Right renal pelvis (tissue), 4 donors: ENCODE measurements at regions not wholly inside any gene's neighbourhood (a gene's known extent, or its start where the extent isn't known, plus 50 kb on each side); places are given as distances from the start of the nearest gene placed in this dataset.

Source experiments
- DNase-seq, 4 donors: peaks; one replicate each; pipeline ENCODE4 v3.0.0-alpha.2; 2013; ENCODE audit warnings: low read depth in 4 of 4, low spot score in 3 of 4, missing footprints in 1 of 4

- DNase-seq = no peak
These were observed 327.9 kb upstream of the DIO3 start for GRCh38 chr14:101233391-101233790.

DNA sequence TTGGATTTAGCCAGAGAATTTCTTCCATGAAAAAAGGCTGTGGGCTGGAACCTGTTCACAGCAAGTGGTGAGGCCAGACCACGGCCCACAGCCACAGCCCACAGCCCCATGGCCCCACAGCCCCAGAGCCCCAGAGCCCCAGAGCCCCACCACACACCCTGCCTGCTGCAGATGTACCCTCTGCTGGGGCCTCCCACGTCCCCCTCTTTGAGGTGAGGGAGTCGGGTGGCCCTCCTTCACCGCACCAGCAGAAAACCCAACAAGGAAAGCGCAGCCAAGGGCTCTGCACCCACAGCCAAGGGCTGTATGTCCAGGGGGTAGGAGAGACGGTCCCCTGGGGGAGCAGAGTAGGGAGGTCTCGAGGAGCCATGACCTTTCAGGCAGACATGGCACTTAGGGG is 327.5 kb upstream of the DIO3 start:
- DNase-seq = no peak

DNA sequence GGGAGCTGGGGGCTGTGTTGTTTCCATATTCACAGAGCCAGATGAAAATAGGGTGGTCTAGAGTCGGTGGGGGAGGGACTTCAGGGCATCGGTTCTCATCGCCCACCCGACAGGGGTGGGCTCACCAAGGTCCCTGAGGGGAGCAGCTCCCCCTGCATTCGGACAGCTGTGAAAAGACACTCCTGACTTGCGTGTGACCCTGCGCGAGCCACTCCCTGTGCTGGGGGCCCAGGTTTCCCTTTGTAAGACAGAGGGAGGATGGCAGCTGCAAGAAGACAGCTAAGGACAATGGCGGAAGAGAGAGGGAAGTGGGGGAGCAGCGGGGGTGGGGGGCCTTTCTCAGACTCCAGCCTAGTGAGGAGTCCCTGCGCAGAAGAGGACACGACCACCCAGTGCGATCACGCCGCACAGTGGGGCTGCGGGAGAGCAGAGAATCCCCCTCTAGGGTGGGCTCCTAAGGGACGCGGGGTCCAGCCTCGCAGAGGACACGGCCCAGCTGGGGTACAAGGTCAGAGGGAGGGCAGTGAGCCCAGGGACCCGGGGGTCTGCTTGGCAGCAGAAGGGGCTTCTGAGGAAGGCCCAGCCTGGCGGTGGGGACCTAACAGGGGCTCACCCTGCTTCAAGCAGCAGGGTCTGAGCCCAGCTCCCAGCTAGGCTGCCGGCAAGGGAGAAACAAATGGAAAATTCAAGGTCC is 326.9 kb upstream of the DIO3 start:
- DNase-seq = no peak

DNA sequence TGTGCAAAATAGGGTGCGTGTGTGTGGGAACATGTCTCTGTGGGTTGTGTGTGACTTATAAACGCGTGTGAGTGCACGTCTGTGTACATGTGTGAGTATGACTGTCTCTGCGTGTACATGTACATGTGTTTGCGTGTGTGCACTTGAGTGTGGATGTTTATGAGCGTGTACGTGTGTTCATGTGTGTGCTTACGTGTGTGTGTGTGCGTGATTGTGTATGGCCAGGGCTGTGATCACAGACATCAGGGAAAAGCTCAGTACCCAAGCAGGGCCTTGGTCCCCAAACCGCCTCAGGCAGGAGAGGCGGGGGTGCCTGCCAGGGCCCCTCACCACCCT is 326.3 kb upstream of the DIO3 start:
- no peak for DNase-seq

GRCh38 chr14:101235335-101236103 is 325.8 kb upstream of the DIO3 start:
- DNase-seq = peak in 1 of 4 donors; percentile 28

- DNase-seq = no peak
These were observed 324.6 kb upstream of the DIO3 start for GRCh38 chr14:101236496-101237251.

GRCh38 chr14:101237252-101237616 is 324.1 kb upstream of the DIO3 start:
- no peak for DNase-seq

GRCh38 chr14:101239065-101239464 is 322.2 kb upstream of the DIO3 start:
- no peak for DNase-seq

DNA sequence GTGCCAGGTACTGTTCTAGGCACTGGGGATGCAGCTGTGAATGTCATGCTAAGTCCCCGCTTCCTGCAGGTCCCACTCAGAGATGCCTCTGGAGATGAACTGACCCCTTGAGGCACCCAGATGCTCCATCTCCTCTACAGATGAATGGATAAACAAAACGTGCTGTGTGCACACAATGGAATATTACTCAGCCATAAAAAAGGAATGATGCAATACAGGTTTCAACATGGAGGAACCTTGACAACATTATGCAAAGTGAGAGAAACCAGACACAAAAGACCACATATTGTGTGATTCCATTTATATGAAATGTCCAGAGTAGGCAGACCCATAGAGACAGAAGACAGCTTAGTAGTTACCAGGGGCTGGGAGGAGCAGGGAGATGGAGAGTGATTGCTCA is 320.1 kb upstream of the DIO3 start:
- no peak for DNase-seq

GRCh38 chr14:101241807-101242278 is 319.5 kb upstream of the DIO3 start:
- DNase-seq = no peak

- DNase-seq = no peak
These were observed 318.6 kb upstream of the DIO3 start for GRCh38 chr14:101242442-101243385.

DNA sequence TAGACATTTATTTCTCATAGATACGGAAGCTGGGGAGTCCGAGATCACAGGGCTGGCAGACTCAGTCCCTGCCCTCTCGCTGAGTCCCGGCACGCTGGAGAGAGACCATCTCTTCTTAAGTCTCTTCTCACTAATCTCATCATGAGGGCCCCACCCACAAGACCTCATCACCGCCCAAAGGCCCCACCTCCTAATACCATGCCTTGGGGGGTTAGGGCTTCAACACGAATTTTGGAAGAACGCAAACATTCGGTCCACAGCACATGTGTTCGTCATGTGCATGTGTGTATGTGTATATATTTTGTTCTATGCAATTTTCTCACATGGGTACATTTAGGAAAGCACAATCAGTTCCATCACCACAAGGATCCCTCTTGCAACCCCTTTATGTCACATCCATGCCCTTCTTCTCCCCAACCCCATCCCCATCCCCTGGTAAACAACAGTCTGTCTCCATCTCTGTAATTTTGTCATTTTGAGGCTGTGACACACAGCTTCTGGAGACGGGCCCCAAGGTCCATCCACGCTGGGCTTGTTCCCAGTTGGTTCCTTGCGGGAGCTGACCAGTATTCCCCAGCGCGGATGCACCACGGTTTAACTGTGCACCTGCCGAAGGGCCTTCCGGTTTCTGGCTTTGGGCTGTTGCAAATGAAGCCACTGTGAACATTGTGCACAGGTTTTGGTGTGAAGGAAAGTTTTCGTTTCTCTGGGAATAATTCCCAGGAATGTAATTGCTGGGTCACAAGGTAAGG is 317.5 kb upstream of the DIO3 start:
- DNase-seq = no peak

DNA sequence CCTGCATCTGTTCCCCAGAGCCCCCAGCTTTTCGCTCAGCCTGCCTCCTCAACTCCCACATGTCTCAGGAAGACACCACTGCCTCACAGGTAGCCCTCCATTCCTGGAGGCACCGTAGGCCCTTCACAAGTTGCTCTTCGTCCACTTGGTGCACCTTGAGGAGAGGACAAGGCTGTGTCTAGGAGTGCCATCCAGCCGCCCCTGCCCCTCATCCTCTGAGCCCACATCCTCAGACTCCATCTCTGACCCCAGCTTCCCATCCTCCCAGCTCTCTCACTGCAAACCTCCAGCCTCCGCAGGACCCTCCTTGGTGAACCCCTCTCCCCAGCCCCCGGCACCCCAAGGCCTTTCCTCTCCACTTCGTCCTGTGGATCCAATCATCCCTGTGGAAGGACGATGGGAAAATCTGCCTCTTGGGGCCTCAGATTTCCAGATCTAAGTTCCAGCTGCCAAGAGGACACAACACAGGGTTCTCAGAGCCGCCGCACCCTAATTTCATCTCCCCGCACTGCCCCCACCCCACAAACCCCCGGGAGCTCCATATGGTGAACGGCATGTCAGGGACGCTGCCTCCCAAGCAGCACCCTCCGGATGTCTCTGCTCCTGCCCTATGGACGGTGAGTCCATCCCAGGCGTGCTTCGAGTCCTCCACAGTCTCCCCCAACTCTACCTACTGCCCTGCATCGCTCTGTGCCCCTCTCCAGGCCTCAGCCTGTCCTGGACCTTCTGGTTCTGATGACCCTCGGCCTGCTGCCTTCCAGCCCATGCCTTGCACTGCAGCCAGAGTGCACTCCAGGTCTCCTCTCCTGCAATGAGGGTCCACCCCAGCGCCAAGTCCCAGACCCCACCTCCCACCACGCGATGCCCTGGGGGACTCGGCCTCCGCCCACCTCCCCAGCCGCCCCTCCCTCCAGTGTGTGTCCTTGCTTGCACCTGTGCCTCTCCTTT is 314.1 kb upstream of the DIO3 start:
- DNase-seq = no peak

DNA sequence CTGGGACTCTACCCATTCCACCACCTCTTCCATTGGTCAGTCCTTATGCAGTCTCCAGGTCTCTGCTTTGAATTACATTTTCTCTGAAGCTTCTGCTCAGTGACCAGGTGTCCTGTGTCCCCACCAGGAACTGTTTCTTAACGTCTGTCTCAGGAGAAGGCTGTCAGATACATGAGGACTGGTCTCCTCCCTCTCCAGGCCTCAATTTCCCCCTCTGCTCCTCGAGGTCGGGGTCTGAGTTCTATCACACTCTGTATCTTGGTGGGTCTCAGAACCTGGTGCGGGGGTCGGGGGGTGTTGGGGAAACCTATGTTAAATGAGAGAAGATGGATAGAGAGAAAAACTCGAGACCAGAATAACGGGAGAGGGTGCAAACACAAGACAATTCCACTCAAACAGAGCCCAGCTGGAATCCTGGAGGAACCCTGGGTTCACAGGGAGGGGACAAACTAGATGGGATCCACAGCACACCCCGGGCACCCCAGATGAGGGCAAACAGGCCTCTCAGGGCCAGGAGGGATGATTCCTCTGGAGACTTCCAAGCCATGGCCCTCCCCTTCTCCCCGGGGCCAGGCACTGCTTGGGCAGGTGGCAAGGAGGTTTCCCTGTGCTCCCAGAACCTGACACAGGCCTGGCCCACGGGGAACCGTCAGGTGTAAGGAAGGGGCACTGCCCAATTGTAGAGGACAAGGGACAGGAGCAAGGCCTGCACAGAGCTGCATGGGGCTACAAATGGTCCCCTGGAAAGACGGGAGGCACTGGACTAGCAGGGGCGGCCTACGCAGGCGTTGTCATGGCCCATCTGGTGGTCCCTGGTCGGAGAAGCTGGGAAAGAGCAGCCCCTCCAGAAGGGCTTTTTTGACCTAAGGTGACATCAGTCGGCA is 313.2 kb upstream of the DIO3 start:
- DNase-seq = no peak

GRCh38 chr14:101248840-101249675 is 312.2 kb upstream of the DIO3 start:
- DNase-seq = no peak

- DNase-seq = no peak
These were observed 311.6 kb upstream of the DIO3 start for GRCh38 chr14:101249676-101250036.
